IMR-90 (cell line): ENCODE measurements at regions not wholly inside any gene's neighbourhood (a gene's known extent, or its start where the extent isn't known, plus 50 kb on each side); places are given as distances from the start of the nearest gene placed in this dataset.

ENCODE experiments used
- BHLHE40 ChIP-seq: fragments of 150-350 bp; IDR thresholded peaks from 2 replicates; pipeline ENCODE4 v1.6.1; 2016; ENCODE audit warnings: mild to moderate bottlenecking, low read depth, low read length
- CEBPB ChIP-seq: IDR thresholded peaks from 2 replicates; pipeline ENCODE4 v1.6.1; 2012; ENCODE audit warnings: low read depth, low read length, improper control_type of control experiment
- CHD1 ChIP-seq: IDR thresholded peaks from 2 replicates; pipeline ENCODE4 v1.6.1; 2012; ENCODE audit warnings: low read depth, low read length, improper control_type of control experiment
- CTCF ChIP-seq: conservative IDR thresholded peaks from 2 replicates; pipeline ENCODE4 v1.5.1; 2012; ENCODE audit warnings: mild to moderate bottlenecking, low read depth, low read length, improper control_type of control experiment
- FOS ChIP-seq: fragments of 150-350 bp; IDR thresholded peaks from 2 replicates; pipeline ENCODE4 v1.6.1; 2016; ENCODE audit warnings: low read depth, low read length
- MXI1 ChIP-seq: IDR thresholded peaks from 2 replicates; pipeline ENCODE4 v1.6.1; 2012; ENCODE audit warnings: low read depth, mild to moderate bottlenecking, low read length, moderate library complexity, borderline replicate concordance
- POLR2A ChIP-seq: IDR thresholded peaks from 2 replicates; pipeline ENCODE4 v1.6.1; 2012; ENCODE audit warnings: mild to moderate bottlenecking, low read depth, low read length
- RAD21 ChIP-seq: IDR thresholded peaks from 2 replicates; pipeline ENCODE4 v1.6.1; 2012; ENCODE audit warnings: low read length, improper control_type of control experiment
- RCOR1 ChIP-seq: IDR thresholded peaks from 2 replicates; pipeline ENCODE4 v1.6.1; 2012; ENCODE audit warnings: mild to moderate bottlenecking, low read length, improper control_type of control experiment; ENCODE audit not compliant: insufficient replicate concordance
- RFX5 ChIP-seq: IDR thresholded peaks from 2 replicates; pipeline ENCODE4 v1.8.0; 2012; ENCODE audit warnings: low read depth, mild to moderate bottlenecking, low read length, moderate library complexity
- SMC3 ChIP-seq: fragments of 150-350 bp; IDR thresholded peaks from 2 replicates; pipeline ENCODE4 v1.6.1; 2016; ENCODE audit warnings: low read depth, mild to moderate bottlenecking, antibody characterized with exemption, low read length, moderate library complexity
- USF2 ChIP-seq: fragments of 150-350 bp; IDR thresholded peaks from 2 replicates; pipeline ENCODE4 v1.6.1; 2017; ENCODE audit warnings: mild to moderate bottlenecking, antibody characterized with exemption, low read length, low read depth

- no peak for TF ChIP-seq CTCF
- TF ChIP-seq SMC3: no peak
- TF ChIP-seq BHLHE40: no peak
- no peak for TF ChIP-seq MXI1
- no peak for TF ChIP-seq POLR2A
- no peak for TF ChIP-seq RAD21
- TF ChIP-seq RFX5: no peak
- no peak for TF ChIP-seq USF2
- no peak for TF ChIP-seq RCOR1
- no peak for TF ChIP-seq FOS
- TF ChIP-seq CHD1: no peak
- TF ChIP-seq CEBPB: no peak
Observed at GRCh38 chr6:147138835-147139234, 65.4 kb upstream of the STXBP5 start.
